HG03439 (cell line): ENCODE measurements at regions not wholly inside any gene's neighbourhood (a gene's known extent, or its start where the extent isn't known, plus 50 kb on each side); places are given as distances from the start of the nearest gene placed in this dataset.

Source experiments
- ATAC-seq: cut with Tn5 transposase; IDR thresholded peaks from one replicate; pipeline ENCODE4 v1.9.1; 2021; ENCODE audit warnings: mild to moderate bottlenecking, moderate library complexity; ENCODE audit not compliant: unreplicated experiment

GRCh38 chr20:7323957-7324356 is 556.5 kb downstream of the BMP2 start:
- ATAC-seq, result no peak

- ATAC-seq, result no peak
Observed at GRCh38 chr20:7327810-7328209, 560.3 kb downstream of the BMP2 start.

DNA sequence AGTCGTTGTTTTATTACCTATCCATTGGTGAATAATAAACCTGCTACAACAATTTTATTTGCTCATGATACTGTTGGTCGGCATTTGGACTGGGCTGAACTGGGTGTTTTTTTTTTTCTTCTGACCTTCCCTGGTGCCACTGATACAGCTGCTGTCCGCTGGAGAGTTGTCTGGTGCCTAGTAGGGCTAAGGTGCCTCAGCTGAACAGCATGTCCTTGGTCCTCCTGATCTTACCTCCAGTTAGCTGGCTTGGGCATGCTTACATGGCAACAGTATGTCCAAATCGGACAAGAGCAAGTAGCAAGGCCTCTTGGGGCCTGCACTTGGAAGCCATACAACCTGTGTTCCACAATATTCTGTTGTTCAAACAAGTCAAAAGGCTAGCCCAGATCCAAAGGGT is 563.4 kb downstream of the BMP2 start:
- no peak for ATAC-seq

GRCh38 chr20:7332169-7332568 is 564.7 kb downstream of the BMP2 start:
- ATAC-seq, result no peak

GRCh38 chr20:7333841-7334240 is 566.4 kb downstream of the BMP2 start:
- no peak for ATAC-seq

GRCh38 chr20:7346026-7346425 is 578.5 kb downstream of the BMP2 start:
- ATAC-seq, result no peak

DNA sequence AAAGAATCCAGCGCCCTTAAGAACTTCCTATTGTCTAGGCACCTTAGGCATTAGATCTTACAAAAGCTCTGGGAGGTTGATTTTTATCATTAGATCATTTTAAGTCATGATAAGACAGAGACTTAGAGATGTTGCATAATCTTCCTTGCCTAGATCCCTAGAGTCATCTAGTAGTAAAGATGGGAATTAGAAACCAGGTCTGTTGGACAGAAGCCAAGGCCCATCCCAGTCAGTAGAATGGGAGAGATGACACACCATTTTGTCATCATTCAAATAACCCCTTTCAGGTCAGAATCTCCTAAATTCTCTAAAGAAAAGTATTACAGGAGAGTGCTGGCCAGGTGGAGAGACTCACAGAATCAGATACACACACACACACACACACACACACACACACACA is 579.1 kb downstream of the BMP2 start:
- no peak for ATAC-seq

DNA sequence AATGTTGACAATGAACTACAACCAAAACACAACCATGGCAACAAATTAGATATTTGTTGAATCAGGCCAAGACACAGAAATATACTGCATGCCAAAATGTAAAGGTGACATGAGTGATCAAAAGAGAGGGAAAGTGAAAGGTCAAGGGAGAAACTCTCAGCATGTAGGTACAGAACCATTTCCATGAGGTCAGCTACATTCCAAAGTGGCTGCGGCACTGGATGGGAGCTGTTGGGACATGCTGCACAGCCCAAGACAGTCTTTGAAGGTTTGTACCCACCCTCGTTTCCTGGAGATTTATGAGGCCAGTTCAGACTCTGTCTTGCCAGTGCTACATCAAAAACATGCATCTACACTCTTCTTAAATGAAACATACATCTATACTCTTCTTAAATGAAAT is 579.9 kb downstream of the BMP2 start:
- no peak for ATAC-seq

GRCh38 chr20:7348253-7348652 is 580.8 kb downstream of the BMP2 start:
- no peak for ATAC-seq

DNA sequence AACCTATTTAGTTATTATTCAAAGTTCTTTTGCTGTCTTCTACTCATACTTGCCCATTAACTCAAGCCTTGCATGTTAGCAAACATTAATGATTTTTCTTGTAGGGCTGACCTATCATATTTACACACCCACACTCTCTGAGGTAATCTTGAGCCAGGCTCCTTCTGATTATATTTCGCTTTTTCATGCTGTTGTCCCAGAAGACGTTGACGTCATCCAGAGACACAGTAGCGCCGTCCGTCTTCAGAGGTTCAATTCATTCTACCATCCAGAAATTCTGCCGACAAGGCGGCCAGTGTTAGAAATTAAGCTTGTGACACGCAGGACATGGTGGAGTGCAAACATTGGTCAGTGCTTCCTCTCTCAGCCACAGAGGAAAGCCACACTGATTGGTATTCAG is 584.7 kb downstream of the BMP2 start:
- no peak for ATAC-seq

DNA sequence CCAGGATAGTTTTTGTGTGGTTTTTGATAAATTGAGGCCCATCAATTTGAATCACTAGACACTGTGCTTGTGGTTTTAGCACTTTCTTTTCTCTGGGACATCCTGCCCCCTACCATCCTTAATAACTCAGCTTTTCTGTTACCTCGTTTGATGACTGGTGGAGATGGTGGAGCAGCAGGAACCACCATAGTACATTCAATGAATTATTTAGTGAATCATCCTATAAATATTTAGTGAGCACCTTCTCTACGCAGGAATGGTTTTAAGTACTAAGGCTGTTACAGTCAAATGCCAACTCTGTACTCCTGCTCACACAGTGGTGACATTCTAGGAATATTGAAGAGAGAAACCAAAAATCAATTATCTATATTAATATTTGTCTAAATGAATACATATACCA is 585.2 kb downstream of the HAO1 start:
- no peak for ATAC-seq

DNA sequence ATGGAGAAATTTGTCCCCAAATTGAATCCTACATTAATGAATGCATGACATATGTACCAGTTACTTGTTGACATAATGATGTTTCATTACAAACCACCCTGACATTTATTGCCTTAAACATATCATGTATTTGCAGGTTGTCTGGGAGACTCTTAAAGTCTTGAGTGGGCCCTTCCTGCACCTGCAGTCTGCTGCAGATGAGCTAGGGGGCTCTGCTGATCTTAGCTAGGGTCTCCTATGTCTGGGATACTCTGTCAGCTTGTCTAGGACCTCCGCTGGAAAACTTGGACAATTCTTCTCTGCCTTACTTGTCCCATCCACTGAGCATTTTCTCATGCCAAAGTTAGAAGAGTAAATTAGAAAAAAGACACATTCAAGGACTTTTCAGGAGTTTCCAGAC is 581.6 kb downstream of the HAO1 start:
- ATAC-seq, result no peak

DNA sequence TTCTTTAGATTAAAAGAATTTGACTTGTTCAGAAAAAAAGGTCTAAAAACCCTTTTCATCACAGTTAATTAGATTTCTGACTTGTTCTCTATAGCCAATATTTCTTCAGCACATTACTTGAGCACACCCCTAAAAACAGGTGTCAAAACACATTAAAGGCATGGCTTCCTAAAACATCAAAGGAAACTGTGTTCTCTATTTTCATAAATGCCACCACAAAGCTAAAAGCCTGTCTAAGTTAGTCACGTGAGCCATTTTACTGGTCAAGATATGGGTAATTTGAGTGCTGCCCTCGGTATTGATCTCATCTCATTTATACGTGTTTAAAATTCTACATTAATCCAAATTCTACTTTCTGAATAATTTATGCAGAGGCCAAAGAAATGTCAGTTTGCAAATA is 580.5 kb downstream of the HAO1 start:
- no peak for ATAC-seq

DNA sequence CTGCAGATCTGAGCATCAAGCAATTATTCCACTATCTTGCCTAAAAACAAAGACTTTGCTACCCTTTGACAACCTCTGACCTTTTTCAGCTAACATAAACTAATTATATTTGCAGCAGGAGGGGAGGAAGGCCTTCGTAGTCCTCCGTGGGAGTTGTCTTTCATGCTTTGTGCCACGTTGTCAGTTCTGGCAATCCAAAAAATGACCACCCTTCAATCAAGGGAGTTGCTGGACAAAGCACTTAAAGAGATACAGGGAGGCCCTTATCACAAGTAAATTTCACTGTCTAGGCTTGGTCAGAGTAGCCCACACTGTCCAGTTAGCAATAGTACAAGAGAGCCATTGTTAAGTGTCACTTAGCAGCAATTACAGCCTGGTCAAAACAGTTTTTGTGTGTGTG is 578.9 kb downstream of the HAO1 start:
- ATAC-seq, result no peak

GRCh38 chr20:7361931-7362330 is 578.3 kb downstream of the HAO1 start:
- no peak for ATAC-seq

- ATAC-seq, result no peak
Observed at GRCh38 chr20:7362601-7363000, 577.7 kb downstream of the HAO1 start.

GRCh38 chr20:7366189-7366588 is 574.1 kb downstream of the HAO1 start:
- ATAC-seq, result no peak

- ATAC-seq, result no peak
Observed at GRCh38 chr20:7371518-7372163, 568.6 kb downstream of the HAO1 start.

- no peak for ATAC-seq
Observed at GRCh38 chr20:7375905-7376304, 564.4 kb downstream of the HAO1 start.

DNA sequence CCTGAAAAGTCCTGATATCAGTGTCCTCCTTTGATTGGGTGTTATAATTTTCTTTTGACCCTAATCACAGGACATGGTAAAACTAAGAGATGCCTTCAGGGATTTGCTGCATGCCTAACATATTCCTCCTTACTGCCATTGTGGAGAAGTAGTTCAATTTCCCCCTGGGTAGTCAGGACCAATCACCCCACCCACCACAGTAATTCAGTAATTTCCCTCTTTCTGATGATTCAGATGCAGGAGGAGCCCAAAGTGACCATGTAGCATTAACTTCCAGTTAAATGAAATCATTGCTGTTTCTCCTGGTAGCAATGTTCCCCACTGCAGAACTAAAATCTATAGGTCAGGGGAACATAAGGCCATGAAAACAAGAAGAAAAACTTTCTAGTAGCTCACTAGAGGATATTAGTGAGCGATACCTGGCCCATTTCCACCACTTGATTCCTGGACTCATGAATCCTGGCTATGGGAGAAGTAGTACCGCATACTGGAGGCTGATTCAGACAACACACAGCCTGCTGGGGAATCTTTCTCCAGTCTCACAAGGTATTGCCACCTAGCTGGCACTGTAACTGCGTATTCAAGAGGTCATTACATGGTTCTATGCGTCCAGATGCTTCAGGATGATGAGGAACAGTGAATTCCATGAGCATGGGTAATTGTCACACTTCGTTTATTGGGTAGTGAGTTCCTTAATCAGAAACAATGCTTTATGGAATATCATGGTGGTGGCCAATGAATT is 561.2 kb downstream of the HAO1 start:
- no peak for ATAC-seq

DNA sequence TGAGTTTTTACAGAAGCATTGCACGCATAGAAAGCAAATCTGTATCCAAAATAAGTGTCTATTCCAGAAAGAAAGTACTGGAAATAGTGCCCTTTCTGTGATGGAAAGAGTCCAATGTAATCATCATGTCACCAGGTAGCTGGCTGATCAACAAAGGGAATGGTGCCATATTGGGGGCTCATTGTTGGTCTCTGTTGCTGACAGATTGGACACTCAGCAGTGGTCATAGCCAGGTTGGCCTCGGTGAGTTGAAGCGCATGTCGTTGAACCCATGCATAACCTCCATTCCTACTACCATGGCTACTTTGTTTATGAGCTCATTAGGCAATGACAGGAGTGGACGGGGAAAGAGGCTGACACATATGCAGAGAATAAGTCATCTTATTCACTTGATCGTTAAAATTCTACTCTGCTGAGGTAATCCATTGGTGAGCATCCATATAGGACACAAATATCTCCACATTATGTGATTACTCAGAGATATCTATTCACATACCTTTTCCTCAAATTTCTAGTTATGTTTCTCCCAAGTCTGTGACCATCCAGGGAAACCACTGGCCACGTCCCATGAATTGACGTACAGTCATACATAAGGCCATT is 560.5 kb downstream of the HAO1 start:
- no peak for ATAC-seq

- no peak for ATAC-seq
Observed at GRCh38 chr20:7383216-7383615, 557.0 kb downstream of the HAO1 start.
